ENCODE measurements at regions not wholly inside any gene's neighbourhood (a gene's known extent, or its start where the extent isn't known, plus 50 kb on each side); places are given as distances from the start of the nearest gene placed in this dataset.
"Not testable (repeated sequence)": the region's sequence is repeated elsewhere in the genome, so short reads cannot be mapped to it uniquely, and the experiment has no call there.

DNA sequence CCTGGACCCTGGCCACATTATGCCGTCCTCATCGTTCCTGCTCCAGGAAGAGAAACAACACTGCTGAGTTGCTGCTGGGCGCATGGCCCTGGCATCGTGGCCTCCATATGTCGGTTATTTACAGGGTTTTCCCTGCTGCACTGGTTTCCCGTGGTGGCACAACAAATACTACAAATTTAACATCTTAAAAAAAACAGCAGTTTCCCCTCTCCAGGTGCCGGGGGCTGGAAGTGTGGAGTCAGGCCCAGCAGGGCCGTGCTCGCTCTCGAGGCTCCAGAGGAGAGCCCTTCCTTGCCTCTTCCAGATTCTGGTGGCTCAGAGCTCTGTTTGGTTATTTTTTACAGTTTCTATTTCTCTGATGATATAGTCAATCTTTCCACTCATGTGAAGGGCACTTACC, 777.8 kb upstream of the TPTE start:
- H3K79me2 ChIP-seq (ENCODE audit: insufficient read depth, low read length); intact Hi-C loops (cut with micrococcal nuclease): not testable (repeated sequence)
- H3K9me3 ChIP-seq (replicated peaks in 1 of 2; ENCODE audit: control insufficient read depth in 1 of 2, insufficient read depth in 1 of 2, low read length in 2 of 2), result peaks cover 69 to 74% of the 10 kb centered on the region in 2 donors

GRCh38 chr21:9744166-9744565, 777.2 kb upstream of the TPTE start:
- H3K9ac ChIP-seq (ENCODE audit: insufficient read depth, low read length, poor library complexity, severe bottlenecking); DNase-seq; H3K27ac Mint-ChIP-seq; H3K36me3 Mint-ChIP-seq; H3K79me2 ChIP-seq (ENCODE audit: insufficient read depth, low read length); H3K4me1 Mint-ChIP-seq; H3K4me3 Mint-ChIP-seq; intact Hi-C loops (cut with micrococcal nuclease); H3K27me3 ChIP-seq (ENCODE audit: control insufficient read depth in 2 of 2, insufficient read depth in 2 of 2, low read length in 2 of 2); H3K4me2 ChIP-seq (replicated peaks; ENCODE audit: extremely low read depth, low read length, poor library complexity, severe bottlenecking); H3K36me3 ChIP-seq (replicated peaks in 1 of 2; ENCODE audit: control insufficient read depth in 1 of 2, insufficient read depth in 2 of 2, low read length in 2 of 2); H4K20me1 ChIP-seq (ENCODE audit: insufficient read depth, low read length); H2AFZ ChIP-seq (ENCODE audit: insufficient read depth, low read depth, low read length, poor library complexity, severe bottlenecking); H3K4me1 ChIP-seq (ENCODE audit: control insufficient read depth in 1 of 2, insufficient read depth in 2 of 2, low read length in 2 of 2); H3K27me3 Mint-ChIP-seq (ENCODE audit: low read depth in 3 of 3); H3K27ac ChIP-seq (ENCODE audit: low read depth in 1 of 2, low read length in 2 of 2); H3K4me3 ChIP-seq (replicated peaks in 1 of 3; ENCODE audit: low read depth in 2 of 3, low read length in 3 of 3): not testable (repeated sequence)
- H3K9me3 Mint-ChIP-seq, result peaks cover 4 to 21% (median 14%) of the 10 kb centered on the region in 7 donors
- peaks cover 64 to 71% of the 10 kb centered on the region in 2 donors for H3K9me3 ChIP-seq (replicated peaks in 1 of 2; ENCODE audit: control insufficient read depth in 1 of 2, insufficient read depth in 1 of 2, low read length in 2 of 2)
- 52% methylated on average over 4 of the region's 4 CpGs for WGBS (ENCODE audit: insufficient coverage)

More for the DNA sequence above, 777.8 kb upstream of the TPTE start:
- H3K36me3 ChIP-seq (replicated peaks in 1 of 2; ENCODE audit: control insufficient read depth in 1 of 2, insufficient read depth in 2 of 2, low read length in 2 of 2); H3K4me3 Mint-ChIP-seq; H3K4me3 ChIP-seq (replicated peaks in 1 of 3; ENCODE audit: low read depth in 2 of 3, low read length in 3 of 3); H3K27me3 Mint-ChIP-seq (ENCODE audit: low read depth in 3 of 3); DNase-seq; H3K9ac ChIP-seq (ENCODE audit: insufficient read depth, low read length, poor library complexity, severe bottlenecking); H2AFZ ChIP-seq (ENCODE audit: insufficient read depth, low read depth, low read length, poor library complexity, severe bottlenecking); H3K36me3 Mint-ChIP-seq; H3K4me2 ChIP-seq (replicated peaks; ENCODE audit: extremely low read depth, low read length, poor library complexity, severe bottlenecking); H3K4me1 Mint-ChIP-seq; H3K27ac ChIP-seq (ENCODE audit: low read depth in 1 of 2, low read length in 2 of 2); H3K27me3 ChIP-seq (ENCODE audit: control insufficient read depth in 2 of 2, insufficient read depth in 2 of 2, low read length in 2 of 2); H3K27ac Mint-ChIP-seq; H4K20me1 ChIP-seq (ENCODE audit: insufficient read depth, low read length); H3K4me1 ChIP-seq (ENCODE audit: control insufficient read depth in 1 of 2, insufficient read depth in 2 of 2, low read length in 2 of 2): not testable (repeated sequence)
- peaks cover 6 to 23% (median 17%) of the 10 kb centered on the region in 7 donors for H3K9me3 Mint-ChIP-seq
- 70% methylated on average over 7 of the region's 10 CpGs for WGBS (ENCODE audit: insufficient coverage)

DNA sequence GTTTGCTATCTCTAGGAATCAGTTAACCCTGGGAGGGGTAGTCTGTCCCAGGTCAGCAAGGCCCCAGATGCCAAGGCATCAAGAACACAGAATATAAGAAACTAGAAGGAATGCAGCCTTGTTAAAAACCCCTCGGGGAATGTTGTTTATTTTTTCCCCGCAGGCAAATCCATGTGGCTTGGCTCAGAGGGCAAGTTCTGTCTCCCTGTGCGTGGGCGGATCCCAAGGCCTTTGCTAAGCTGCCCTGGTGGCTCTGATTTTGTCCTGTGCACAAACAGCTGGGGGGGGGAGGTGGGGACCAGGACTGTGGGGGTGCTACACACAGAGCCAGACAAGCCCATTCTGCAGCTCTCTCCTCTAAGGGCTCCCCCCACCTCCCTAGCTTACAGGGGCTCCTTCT, 776.8 kb upstream of the TPTE start:
- H3K36me3 ChIP-seq (replicated peaks in 1 of 2; ENCODE audit: control insufficient read depth in 1 of 2, insufficient read depth in 2 of 2, low read length in 2 of 2); H4K20me1 ChIP-seq (ENCODE audit: insufficient read depth, low read length); H3K27me3 Mint-ChIP-seq (ENCODE audit: low read depth in 3 of 3); H3K4me1 Mint-ChIP-seq; H3K9ac ChIP-seq (ENCODE audit: insufficient read depth, low read length, poor library complexity, severe bottlenecking); DNase-seq; H3K27ac Mint-ChIP-seq; H2AFZ ChIP-seq (ENCODE audit: insufficient read depth, low read depth, low read length, poor library complexity, severe bottlenecking); H3K79me2 ChIP-seq (ENCODE audit: insufficient read depth, low read length); H3K4me3 Mint-ChIP-seq; H3K36me3 Mint-ChIP-seq; H3K27me3 ChIP-seq (ENCODE audit: control insufficient read depth in 2 of 2, insufficient read depth in 2 of 2, low read length in 2 of 2); intact Hi-C loops (cut with micrococcal nuclease); H3K27ac ChIP-seq (ENCODE audit: low read depth in 1 of 2, low read length in 2 of 2); H3K4me1 ChIP-seq (ENCODE audit: control insufficient read depth in 1 of 2, insufficient read depth in 2 of 2, low read length in 2 of 2); H3K4me2 ChIP-seq (replicated peaks; ENCODE audit: extremely low read depth, low read length, poor library complexity, severe bottlenecking); H3K4me3 ChIP-seq (replicated peaks in 1 of 3; ENCODE audit: low read depth in 2 of 3, low read length in 3 of 3): not testable (repeated sequence)
- 78% methylated on average over 3 of the region's 4 CpGs for WGBS (ENCODE audit: insufficient coverage)
- peaks cover 61 to 69% of the 10 kb centered on the region in 2 donors for H3K9me3 ChIP-seq (replicated peaks in 1 of 2; ENCODE audit: control insufficient read depth in 1 of 2, insufficient read depth in 1 of 2, low read length in 2 of 2)
- H3K9me3 Mint-ChIP-seq, result peaks cover 2 to 21% (median 11%) of the 10 kb centered on the region in 7 donors

GRCh38 chr21:9745457-9746108, 775.8 kb upstream of the TPTE start:
- H3K9ac ChIP-seq (ENCODE audit: insufficient read depth, low read length, poor library complexity, severe bottlenecking); H2AFZ ChIP-seq (ENCODE audit: insufficient read depth, low read depth, low read length, poor library complexity, severe bottlenecking); DNase-seq; H3K27ac Mint-ChIP-seq; H3K4me3 ChIP-seq (replicated peaks in 1 of 3; ENCODE audit: low read depth in 2 of 3, low read length in 3 of 3); H3K4me1 ChIP-seq (ENCODE audit: control insufficient read depth in 1 of 2, insufficient read depth in 2 of 2, low read length in 2 of 2); H3K36me3 ChIP-seq (replicated peaks in 1 of 2; ENCODE audit: control insufficient read depth in 1 of 2, insufficient read depth in 2 of 2, low read length in 2 of 2); H3K4me2 ChIP-seq (replicated peaks; ENCODE audit: extremely low read depth, low read length, poor library complexity, severe bottlenecking); H3K4me1 Mint-ChIP-seq; H3K27me3 Mint-ChIP-seq (ENCODE audit: low read depth in 3 of 3); H4K20me1 ChIP-seq (ENCODE audit: insufficient read depth, low read length); H3K4me3 Mint-ChIP-seq; intact Hi-C loops (cut with micrococcal nuclease); H3K36me3 Mint-ChIP-seq; H3K79me2 ChIP-seq (ENCODE audit: insufficient read depth, low read length); H3K27ac ChIP-seq (ENCODE audit: low read depth in 1 of 2, low read length in 2 of 2); H3K27me3 ChIP-seq (ENCODE audit: control insufficient read depth in 2 of 2, insufficient read depth in 2 of 2, low read length in 2 of 2): not testable (repeated sequence)
- 44% methylated on average over 6 of the region's 9 CpGs for WGBS (ENCODE audit: insufficient coverage)
- H3K9me3 ChIP-seq (replicated peaks in 1 of 2; ENCODE audit: control insufficient read depth in 1 of 2, insufficient read depth in 1 of 2, low read length in 2 of 2), result peaks cover 62 to 69% of the 10 kb centered on the region in 2 donors
- peaks cover 2 to 19% (median 6%) of the 10 kb centered on the region in 7 donors for H3K9me3 Mint-ChIP-seq

All from CD14-positive monocyte (primary cell).